ENCODE measurements at regions not wholly inside any gene's neighbourhood (a gene's known extent, or its start where the extent isn't known, plus 50 kb on each side); places are given as distances from the start of the nearest gene placed in this dataset.
A peak's percentile ranks its signal among the peaks of the same experiment; 100 is the strongest.

DNA sequence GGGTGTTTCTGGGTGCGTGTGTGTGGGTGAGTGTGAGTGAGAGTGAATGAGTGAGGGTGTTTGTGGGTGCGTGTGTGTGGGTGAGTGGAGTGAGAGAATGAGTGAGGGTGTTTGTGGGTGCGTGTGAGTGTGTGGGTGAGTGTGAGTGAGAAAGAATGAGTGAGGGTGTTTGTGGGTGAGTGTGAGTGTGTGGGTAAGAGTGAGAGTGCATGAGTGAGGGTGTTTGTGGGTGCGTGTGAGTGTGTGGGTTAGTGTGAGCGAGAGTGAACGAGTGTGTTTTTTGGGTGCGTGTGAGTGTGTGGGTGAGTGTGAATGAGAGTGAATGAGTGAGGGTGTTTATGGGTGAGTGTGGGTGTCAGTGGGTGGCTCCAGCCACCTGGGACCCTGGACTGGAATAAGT, 1676.1 kb upstream of the TENM3 start:
- Mint-ChIP-seq H3K9me3 (peaks cover 18 to 30% of the 10 kb centered on the region in 2 donors), H3K27ac (no peak overlapping the region), H3K4me1 (ENCODE audit: low read depth in 2 of 2) (no peaks in the 10 kb centered on the region), H3K27me3 (no peaks in the 10 kb centered on the region), H3K4me3 (no peak overlapping the region), H3K36me3 (ENCODE audit: insufficient read depth) (no peaks in the 10 kb centered on the region)
- DNase-seq: no peak
- no peak for ATAC-seq (replicated peaks)

DNA sequence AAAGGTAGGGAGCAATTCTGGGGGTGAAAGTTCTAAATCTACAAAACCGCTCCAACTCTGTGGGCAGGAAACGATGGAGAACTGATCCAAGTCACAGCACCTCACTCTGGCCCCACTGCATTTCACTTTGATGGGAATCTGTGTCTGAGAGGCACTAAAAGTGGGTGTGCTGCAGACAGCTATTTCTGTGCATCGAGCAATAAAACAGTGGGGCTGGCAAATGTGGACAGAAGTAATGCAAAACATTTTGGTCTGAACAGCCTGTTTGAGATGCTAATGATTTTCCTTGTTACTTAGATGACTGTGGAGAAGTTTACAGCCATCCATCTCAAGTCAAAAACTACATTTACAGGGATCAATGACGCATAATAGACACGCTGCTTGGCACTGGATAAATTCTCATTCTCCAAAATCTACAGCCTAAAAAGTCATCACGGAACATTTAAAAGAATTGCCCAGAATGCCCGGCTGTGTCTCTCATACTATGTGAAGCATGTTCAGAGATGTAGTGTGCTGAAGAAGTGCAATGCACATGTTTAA, 1671.6 kb upstream of the TENM3 start:
- H3K36me3 Mint-ChIP-seq (ENCODE audit: insufficient read depth): no peaks in the 10 kb centered on the region
- ATAC-seq (replicated peaks): no peak
- H3K27me3 Mint-ChIP-seq: no peaks in the 10 kb centered on the region
- no peak for DNase-seq
- peaks cover 15 to 17% of the 10 kb centered on the region in 2 donors for H3K9me3 Mint-ChIP-seq
- no peak overlapping the region for H3K27ac Mint-ChIP-seq
- no peak overlapping the region for H3K4me3 Mint-ChIP-seq
- H3K4me1 Mint-ChIP-seq (ENCODE audit: low read depth in 2 of 2): no peaks in the 10 kb centered on the region

DNA sequence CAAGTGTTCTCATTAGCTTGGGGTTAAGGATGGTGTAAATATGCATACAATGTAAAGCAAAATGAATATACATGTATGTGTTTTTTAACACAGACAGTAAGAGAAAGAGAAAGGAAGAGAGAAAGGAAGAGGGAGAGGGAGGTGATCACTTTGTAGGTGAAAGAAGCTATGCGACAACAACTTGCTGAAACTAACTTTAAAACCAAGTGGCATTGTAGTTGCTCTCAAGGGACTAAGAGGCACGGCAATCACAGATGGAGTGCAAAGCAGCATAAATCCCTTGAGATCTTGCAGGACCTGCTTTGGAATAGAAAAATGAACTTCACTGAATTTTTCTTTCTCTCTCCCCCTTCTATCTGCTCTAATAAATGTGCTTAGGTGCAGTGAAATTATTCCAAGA, 1665.0 kb upstream of the TENM3 start:
- Mint-ChIP-seq H3K27me3 (no peaks in the 10 kb centered on the region), H3K27ac (no peak overlapping the region), H3K4me1 (ENCODE audit: low read depth in 2 of 2) (no peaks in the 10 kb centered on the region), H3K36me3 (ENCODE audit: insufficient read depth) (no peaks in the 10 kb centered on the region), H3K4me3 (no peak overlapping the region), H3K9me3 (peaks cover 3 to 9% of the 10 kb centered on the region in 2 donors)
- ATAC-seq (replicated peaks): no peak
- no peak for DNase-seq

DNA sequence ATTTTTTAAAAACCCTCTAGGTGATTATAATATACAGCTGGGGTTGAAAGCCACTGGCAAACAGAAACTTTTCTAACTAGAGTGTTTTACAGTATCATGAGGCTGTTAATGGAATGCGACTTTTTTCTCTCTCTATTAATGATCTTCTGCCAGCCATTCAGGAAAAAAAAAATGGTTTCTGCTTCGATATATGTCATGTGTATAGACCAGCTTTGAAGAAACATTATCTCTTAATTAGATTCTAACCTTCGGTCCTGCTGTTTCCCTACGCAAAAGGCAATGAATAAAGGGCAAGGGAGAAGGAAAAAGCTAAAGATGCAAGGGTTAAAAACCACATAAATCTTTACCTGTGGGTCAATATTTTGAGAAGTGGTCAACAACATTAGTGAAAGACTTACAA, 1662.1 kb upstream of the TENM3 start:
- DNase-seq: no peak
- Mint-ChIP-seq H3K36me3 (ENCODE audit: insufficient read depth) (no peaks in the 10 kb centered on the region), H3K4me3 (no peak overlapping the region), H3K27me3 (no peaks in the 10 kb centered on the region), H3K4me1 (ENCODE audit: low read depth in 2 of 2) (no peaks in the 10 kb centered on the region), H3K27ac (no peak overlapping the region), H3K9me3 (peaks cover 0 to 9% of the 10 kb centered on the region in 2 donors)
- no peak for ATAC-seq (replicated peaks)

DNA sequence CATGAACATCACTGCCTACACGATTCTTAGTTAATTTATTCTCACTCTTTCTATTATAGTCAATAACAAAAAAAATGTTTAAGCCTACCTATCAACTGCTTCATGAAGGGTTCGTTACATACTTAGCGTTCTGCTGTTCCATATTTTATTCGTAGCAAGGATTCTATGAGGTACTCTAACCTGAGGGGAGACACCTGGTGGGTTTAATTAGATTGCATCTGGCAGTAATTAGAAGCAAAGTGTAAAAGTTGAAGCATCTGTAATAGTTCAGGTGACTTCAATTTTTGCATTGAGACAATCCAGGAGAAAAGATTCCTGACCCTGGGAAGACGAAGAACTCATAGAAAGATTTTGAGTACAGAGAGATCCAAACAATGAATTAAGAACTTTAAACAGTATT, 1655.8 kb upstream of the TENM3 start:
- ATAC-seq (replicated peaks): no peak

DNA sequence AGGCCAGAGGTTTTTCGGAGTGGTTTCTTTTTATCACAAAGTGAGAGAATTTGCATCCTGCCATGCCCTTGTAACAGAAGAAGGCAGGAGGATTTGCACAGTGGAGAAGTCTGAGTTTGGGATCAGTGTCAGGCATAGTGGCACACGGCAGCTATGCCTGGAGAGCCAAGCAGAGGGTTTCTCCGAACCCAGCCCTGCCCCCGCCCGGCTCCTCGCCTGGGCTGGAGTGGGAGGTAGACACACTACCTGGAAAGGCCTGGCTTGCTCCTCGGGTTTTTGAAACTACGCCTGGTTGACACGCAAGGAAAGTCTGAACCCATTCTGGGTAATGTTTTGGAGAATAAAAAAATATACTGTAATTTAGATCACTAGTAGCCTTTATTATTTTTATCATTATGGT, 1653.6 kb upstream of the TENM3 start:
- Mint-ChIP-seq H3K27ac (no peak overlapping the region), H3K4me3 (no peak overlapping the region), H3K36me3 (ENCODE audit: insufficient read depth) (no peaks in the 10 kb centered on the region), H3K9me3 (peaks cover 0 to 17% of the 10 kb centered on the region in 2 donors), H3K4me1 (ENCODE audit: low read depth in 2 of 2) (no peaks in the 10 kb centered on the region), H3K27me3 (no peaks in the 10 kb centered on the region)
- ATAC-seq (replicated peaks) (no peak), DNase-seq (no peak)

More for the DNA sequence above, 1655.8 kb upstream of the TENM3 start:
- no peaks in the 10 kb centered on the region for H3K9me3 Mint-ChIP-seq
- no peaks in the 10 kb centered on the region for H3K27me3 Mint-ChIP-seq
- no peak overlapping the region for H3K4me3 Mint-ChIP-seq
- H3K4me1 Mint-ChIP-seq (ENCODE audit: low read depth in 2 of 2): no peaks in the 10 kb centered on the region
- DNase-seq: no peak
- no peak overlapping the region for H3K27ac Mint-ChIP-seq
- H3K36me3 Mint-ChIP-seq (ENCODE audit: insufficient read depth): no peaks in the 10 kb centered on the region

DNA sequence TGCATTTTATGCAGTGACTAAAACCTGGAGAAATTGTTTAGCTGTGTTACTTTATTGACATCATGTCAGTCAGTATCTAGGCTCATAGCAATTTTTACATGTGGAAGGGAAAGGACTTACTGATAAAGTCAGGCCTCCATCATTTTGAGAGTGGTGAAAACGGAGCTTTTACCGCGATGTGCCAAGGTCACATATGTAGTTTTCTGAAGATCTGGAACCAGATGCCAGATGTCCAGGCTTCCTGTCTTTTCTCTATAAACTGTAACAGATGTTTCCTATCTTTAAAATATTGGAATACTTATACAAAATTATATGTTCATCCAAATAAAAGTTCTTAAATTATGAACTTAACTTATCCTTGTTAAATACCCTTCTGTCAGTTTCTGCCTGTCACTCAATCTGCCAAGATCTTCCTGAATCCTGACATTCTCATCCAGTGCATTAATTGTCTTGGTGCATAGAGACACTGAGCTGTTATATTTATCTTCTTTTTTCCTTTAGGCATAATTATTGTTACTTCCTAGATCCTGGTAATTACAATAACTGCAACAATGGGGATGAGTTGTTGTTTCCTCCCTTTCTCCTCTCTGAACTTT, 1646.2 kb upstream of the TENM3 start:
- no peak for DNase-seq
- Mint-ChIP-seq H3K4me1 (ENCODE audit: low read depth in 2 of 2) (no peaks in the 10 kb centered on the region), H3K4me3 (no peak overlapping the region), H3K27me3 (no peaks in the 10 kb centered on the region), H3K9me3 (peaks cover 5 to 26% of the 10 kb centered on the region in 2 donors), H3K36me3 (ENCODE audit: insufficient read depth) (no peaks in the 10 kb centered on the region), H3K27ac (no peak overlapping the region)
- ATAC-seq (replicated peaks): no peak

DNA sequence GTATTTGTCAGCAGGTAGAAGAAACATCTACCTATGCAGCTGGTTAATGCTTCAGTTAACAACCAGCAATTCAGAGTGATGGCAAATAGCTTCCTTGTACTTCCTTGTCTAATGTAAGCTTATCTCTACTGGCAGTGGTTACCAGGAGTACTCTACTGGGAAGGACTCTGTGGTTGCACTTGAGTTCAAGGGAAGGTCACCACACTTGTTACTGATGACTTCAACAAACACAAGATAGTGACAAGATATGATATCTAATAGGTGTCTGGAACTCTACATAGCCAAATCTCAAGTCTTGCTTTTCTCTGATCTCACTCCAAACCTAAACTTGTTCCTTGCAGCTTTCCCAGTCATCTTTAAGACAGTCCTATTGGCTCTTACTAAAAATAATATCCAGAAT, 1644.9 kb upstream of the TENM3 start:
- Mint-ChIP-seq H3K27ac (no peak overlapping the region), H3K27me3 (no peaks in the 10 kb centered on the region), H3K36me3 (ENCODE audit: insufficient read depth) (no peaks in the 10 kb centered on the region), H3K9me3 (peaks cover 9 to 21% of the 10 kb centered on the region in 2 donors), H3K4me1 (ENCODE audit: low read depth in 2 of 2) (no peaks in the 10 kb centered on the region), H3K4me3 (no peak overlapping the region)
- ATAC-seq (replicated peaks): no peak
- DNase-seq: no peak

DNA sequence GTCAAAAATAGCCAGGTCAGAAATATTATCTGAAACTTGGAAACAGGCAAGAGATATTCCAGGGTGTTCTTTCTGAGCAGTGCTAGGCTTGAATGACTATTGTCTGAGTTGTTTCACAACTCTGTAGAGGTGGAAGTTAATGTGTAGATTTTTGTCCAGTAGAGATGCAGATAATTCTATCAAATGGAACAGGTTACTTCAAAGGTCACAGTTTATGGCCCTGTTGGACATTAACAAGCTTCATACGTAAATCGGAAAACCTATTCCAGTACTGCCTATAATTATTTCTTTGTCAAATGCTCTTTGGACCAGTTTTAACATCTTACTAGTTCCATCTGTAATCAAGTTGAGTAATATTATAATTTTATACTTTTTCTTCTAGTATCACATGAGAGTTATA, 1639.4 kb upstream of the TENM3 start:
- H3K4me3 Mint-ChIP-seq: no peak overlapping the region
- H3K9me3 Mint-ChIP-seq: peaks cover 11 to 12% of the 10 kb centered on the region in 2 donors
- H3K27ac Mint-ChIP-seq: no peak overlapping the region
- no peaks in the 10 kb centered on the region for H3K27me3 Mint-ChIP-seq
- no peak for ATAC-seq (replicated peaks)
- H3K4me1 Mint-ChIP-seq (ENCODE audit: low read depth in 2 of 2): no peaks in the 10 kb centered on the region
- DNase-seq: no peak
- no peaks in the 10 kb centered on the region for H3K36me3 Mint-ChIP-seq (ENCODE audit: insufficient read depth)

DNA sequence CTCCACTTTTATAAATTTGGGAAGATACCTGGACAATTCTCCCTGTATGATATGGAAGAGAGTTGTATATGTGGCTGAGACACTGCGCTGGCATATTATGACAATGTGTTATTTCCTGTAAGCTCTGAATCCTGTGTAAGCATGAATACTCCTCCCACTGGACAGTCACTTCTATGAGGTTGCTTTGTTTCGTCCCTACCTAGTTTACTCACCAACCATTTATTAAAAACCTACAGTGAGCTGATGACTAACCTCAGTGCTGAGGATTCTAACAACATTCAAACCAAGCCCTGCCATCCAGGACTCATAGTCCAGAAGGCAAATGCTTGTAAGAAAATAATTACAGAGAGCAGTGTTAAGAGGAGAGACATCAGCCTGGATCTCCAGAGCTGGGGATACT, 1632.9 kb upstream of the TENM3 start:
- no peak overlapping the region for H3K4me3 Mint-ChIP-seq
- no peak for ATAC-seq (replicated peaks)
- H3K27ac Mint-ChIP-seq: no peak overlapping the region
- DNase-seq: no peak
- no peaks in the 10 kb centered on the region for H3K4me1 Mint-ChIP-seq (ENCODE audit: low read depth in 2 of 2)
- no peaks in the 10 kb centered on the region for H3K36me3 Mint-ChIP-seq (ENCODE audit: insufficient read depth)
- H3K9me3 Mint-ChIP-seq: peaks cover 7 to 16% of the 10 kb centered on the region in 2 donors
- H3K27me3 Mint-ChIP-seq: no peaks in the 10 kb centered on the region

DNA sequence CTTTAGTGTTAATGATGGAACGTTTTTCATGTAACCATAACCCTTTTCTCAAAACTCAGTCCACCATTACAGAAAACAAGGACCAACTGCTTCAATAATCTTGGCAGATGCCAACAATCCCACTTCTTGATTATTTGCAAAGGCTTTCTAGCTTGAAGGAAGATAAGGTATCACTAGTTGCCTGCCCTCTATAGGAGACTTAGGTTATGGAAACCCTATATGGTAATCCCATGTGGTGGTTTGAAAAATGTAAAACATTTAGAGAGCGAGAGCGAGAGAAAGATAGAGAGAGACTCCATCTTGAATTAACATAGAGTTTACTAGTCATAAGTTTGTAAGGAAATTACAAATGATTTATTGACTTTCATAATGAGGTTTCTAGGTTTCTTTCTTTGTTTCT, 1627.5 kb upstream of the TENM3 start:
- Mint-ChIP-seq H3K4me1 (ENCODE audit: low read depth in 2 of 2) (no peaks in the 10 kb centered on the region), H3K36me3 (ENCODE audit: insufficient read depth) (no peaks in the 10 kb centered on the region), H3K9me3 (peaks cover 1 to 6% of the 10 kb centered on the region in 2 donors), H3K27ac (peak overlapping the region in 1 of 2 donors; percentile 42), H3K4me3 (no peak overlapping the region), H3K27me3 (no peaks in the 10 kb centered on the region)
- DNase-seq (no peak), ATAC-seq (replicated peaks) (no peak)

DNA sequence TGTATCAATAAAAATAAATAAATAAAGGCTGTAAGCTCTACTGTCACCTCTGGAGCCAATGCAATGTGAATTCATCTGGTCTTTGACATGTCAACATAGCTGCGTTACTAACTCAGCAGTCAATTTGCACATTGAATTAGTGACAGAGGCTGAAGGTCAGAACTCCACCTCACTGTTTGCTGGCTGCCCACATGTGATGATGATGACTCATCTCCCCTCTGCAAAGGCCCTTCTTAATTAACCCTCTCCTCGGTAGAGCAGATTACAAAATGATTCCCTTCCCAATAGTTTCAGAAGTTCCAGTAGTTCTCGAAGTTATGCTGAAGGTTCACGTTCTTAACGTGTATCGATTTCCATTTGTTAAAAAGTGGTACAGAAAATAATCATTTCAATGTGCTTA, 1626.0 kb upstream of the TENM3 start:
- no peaks in the 10 kb centered on the region for H3K36me3 Mint-ChIP-seq (ENCODE audit: insufficient read depth)
- no peak overlapping the region for H3K27ac Mint-ChIP-seq
- ATAC-seq (replicated peaks): no peak
- no peaks in the 10 kb centered on the region for H3K4me1 Mint-ChIP-seq (ENCODE audit: low read depth in 2 of 2)
- DNase-seq: no peak
- peaks cover 0 to 3% of the 10 kb centered on the region in 2 donors for H3K9me3 Mint-ChIP-seq
- H3K27me3 Mint-ChIP-seq: no peaks in the 10 kb centered on the region
- H3K4me3 Mint-ChIP-seq: no peak overlapping the region

DNA sequence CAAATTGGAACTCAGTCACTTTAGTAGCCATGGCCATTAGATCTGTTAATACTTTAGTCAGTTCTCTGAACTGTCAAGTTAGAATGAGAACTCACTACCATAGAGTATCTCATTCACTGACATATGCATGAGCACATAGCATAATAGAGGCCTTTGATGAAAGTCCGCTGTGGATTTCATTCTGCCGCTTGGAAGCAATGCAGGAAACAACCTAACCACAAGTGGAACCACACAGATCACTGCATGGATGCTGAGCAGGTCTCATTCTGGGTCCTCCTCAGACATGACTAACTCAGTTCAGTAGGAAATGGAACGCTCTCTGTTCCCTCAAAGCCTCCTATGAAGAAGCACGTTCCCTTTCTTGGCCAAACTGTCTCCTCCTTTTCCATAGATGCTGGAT, 1624.8 kb upstream of the TENM3 start:
- no peak overlapping the region for H3K27ac Mint-ChIP-seq
- ATAC-seq (replicated peaks): no peak

DNA sequence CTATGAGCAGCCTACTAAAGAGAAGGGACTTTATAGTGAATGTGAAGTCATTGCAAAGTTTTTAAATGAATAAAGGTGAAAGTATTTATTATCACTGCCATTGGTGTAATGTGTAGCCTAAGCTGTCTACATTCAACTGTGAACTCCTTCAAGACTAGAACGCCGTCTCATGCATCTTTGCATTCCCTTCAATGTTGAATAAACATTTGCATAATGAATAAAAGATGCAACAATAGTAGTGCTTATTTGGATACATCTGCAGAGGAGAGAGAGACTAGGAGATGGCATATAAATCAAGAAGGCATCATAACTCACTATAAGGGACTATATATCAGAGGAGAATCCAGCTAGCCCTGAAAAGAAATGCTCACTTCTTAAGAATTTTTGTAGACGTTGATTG, 1623.8 kb upstream of the TENM3 start:
- H3K9me3 Mint-ChIP-seq: peaks cover 0 to 3% of the 10 kb centered on the region in 2 donors
- no peaks in the 10 kb centered on the region for H3K27me3 Mint-ChIP-seq
- H3K4me3 Mint-ChIP-seq: no peak overlapping the region
- DNase-seq (no peak), ATAC-seq (replicated peaks) (no peak)
- H3K4me1 Mint-ChIP-seq (ENCODE audit: low read depth in 2 of 2): no peaks in the 10 kb centered on the region
- no peaks in the 10 kb centered on the region for H3K36me3 Mint-ChIP-seq (ENCODE audit: insufficient read depth)
- no peak overlapping the region for H3K27ac Mint-ChIP-seq

More for the DNA sequence above, 1624.8 kb upstream of the TENM3 start:
- Mint-ChIP-seq H3K9me3 (peaks cover 0 to 3% of the 10 kb centered on the region in 2 donors), H3K27me3 (no peaks in the 10 kb centered on the region), H3K4me1 (ENCODE audit: low read depth in 2 of 2) (no peaks in the 10 kb centered on the region), H3K4me3 (no peak overlapping the region), H3K36me3 (ENCODE audit: insufficient read depth) (no peaks in the 10 kb centered on the region)
- no peak for DNase-seq

Data from effector memory CD8-positive, alpha-beta T cell (primary cell).